HG02884 (cell line): ENCODE measurements at regions not wholly inside any gene's neighbourhood (a gene's known extent, or its start where the extent isn't known, plus 50 kb on each side); places are given as distances from the start of the nearest gene placed in this dataset.

ENCODE experiments used
- ATAC-seq: cut with Tn5 transposase; IDR thresholded peaks from one replicate; pipeline ENCODE4 v1.9.1; 2021; ENCODE audit warnings: mild to moderate bottlenecking, moderate library complexity; ENCODE audit not compliant: unreplicated experiment

DNA sequence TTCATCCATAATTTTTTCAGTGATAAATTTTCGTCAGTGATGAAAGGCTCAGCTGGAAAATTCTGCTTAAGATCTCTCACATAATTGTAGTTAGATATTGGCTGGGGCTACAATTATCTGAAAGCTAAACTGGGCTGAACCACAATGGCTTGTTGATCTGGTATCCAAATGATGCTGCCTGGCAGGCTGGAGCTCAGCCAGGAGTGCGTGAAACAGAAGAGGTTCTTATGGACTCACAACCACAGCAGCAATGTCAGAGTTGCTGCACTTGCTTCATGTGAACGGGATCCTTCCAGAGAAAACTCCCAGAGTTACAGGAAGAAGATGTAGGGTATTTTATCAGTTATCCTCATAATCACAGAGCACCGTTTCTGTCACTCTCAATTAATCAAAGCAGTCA, 533.2 kb upstream of the POM121L12 start:
- ATAC-seq = no peak

DNA sequence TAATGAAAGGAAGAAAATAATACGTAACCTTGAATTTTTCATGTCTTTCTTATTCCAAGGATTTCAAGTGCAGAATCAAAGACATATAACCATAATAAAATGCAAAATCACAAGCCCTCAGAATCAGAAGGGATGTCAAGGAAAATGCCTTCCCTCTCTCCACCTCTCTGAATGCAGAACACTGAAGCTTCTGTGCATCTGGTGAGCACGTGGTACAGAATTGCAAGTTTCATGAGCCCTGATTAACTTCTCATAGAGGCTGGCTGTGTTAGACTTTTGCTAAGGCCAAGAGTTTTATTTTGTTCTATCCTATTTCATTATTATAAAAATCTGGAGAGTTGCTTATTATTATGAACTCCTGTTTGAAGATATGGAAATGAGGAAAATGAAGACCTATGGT, 533.7 kb upstream of the POM121L12 start:
- no peak for ATAC-seq

DNA sequence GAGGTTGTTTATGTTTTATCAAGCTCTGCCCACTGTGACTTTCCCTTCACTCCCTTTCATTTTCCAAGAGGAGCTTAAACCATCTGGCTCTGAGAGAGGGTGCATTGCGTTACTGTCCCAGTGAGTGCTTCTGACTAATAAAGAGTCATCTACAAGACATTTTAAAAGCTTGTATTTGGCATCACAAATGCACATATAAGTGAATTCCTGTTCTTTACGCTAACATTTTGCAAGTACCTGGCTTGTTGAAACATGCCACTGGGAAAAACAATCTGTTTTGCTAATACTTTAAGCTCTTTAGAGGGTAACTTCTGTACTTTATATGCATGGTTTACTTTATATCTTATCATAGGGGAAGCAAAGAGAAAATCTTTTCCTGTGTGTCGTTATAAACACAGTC, 534.6 kb upstream of the POM121L12 start:
- ATAC-seq = no peak

DNA sequence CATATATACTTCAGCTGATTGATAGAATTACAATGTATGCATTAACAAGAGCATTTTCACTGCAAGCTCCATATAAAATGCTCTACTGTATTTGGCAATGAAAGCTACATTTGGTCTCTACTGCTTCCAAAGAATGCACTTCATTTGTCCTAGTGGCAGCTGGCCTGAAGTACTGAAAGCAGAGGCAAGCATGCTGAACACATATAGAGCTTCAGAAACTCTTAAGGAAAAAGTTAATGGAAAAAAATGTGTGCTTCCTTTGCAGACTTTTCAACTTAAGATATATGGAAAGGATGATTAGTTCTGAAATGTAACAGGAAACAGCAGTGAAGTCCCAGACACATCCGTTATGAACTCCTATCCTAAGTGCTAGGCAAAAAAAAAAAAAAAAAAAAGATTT, 537.1 kb upstream of the POM121L12 start:
- no peak for ATAC-seq

DNA sequence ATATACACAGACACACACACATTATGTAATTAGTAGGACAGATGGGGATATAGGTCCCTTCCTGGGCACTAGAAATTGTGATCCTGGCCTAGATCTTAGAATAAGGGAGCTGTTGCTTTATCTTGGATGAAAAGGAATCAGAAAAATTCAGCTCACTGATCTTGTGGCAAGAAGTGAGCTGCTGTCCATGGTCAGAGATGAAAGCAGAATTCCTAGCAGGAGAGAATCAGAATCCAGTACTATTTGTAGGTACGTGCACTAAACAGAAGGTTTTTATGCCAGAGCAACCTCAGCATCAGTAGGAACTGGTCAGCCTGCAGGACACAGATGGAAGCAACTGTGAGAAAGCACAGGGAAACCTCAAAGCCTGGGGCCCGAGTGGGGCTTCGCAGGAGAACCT, 549.2 kb upstream of the POM121L12 start:
- ATAC-seq = no peak

DNA sequence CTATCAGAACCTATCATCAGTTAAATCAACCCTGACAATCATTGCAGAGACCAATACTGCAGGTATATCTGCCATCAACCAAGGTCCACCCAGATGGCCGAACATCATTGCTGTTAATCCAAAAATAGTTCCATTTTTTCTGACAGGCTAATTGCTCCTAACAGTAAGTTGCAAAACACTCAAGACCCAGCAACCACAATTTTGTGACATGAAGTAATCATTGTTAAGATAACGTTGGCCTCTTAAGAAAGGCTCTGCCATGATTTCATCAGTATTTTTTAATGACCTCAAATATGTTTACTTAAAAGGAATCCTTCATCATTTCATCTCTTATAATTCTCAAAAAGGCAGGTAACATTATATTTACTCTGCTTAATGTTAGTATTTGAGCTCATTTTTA, 553.4 kb upstream of the POM121L12 start:
- no peak for ATAC-seq

DNA sequence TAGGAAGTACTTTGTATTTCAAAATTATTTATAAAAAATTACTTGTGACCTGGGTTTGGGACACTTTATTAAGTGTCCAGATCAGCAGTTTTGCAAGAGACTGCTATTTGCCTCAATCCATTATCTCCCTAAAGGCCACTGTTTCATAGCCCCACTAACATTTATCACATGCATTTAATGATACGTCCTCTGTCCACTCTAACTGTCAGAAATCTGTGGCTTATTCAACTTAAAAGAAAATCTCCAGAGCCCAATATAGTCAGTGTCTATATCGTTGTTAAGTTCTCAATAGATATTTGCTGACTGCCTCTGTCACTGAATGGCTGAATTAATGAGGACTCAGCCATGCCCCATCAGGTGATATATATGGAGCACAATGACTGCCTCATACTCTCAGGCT, 553.9 kb upstream of the POM121L12 start:
- no peak for ATAC-seq

DNA sequence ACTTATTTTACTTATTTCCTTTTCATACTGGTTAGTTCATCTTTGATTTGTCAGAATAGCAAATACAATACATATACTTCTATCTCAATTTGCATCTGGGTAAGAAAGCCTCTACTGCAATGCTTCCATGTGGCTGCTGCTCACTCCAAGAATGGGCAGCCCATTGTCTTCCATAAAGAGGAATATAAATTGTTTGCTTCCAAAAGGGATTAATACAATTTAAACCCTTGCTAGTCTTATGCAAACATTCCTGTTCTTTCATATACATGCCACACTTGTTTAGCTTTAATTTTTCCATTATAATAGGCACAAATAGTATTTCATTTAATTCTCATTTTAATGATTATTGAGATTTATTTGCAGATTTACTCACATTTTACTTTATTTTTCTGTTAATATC, 555.4 kb upstream of the POM121L12 start:
- ATAC-seq = no peak

DNA sequence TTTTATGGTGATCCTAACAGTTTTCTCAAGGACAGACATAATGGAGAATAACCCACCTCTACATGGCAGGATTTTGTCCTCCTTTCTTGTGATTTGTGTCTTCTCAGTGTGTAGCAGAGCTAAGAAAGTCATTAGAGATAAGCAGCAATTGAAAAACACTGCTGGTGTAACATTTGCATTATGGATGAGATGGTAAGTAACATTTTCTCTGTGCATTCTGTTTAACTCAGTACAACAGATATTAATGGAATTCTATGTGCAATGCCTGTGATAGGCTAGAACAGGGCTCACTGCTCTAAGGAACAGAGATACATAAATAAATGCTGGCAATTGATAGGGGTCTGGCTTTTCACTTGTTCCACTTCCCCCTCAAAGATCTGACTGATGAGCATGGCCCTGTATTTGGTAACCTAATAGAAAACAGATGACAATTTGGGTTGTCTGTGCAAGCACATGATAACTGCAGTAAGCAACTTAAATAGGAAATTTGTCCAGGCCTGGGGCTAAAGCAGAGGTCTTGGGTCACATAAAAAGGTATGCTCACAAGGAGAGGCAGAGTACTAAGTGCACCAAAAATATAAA, 560.3 kb upstream of the POM121L12 start:
- no peak for ATAC-seq

DNA sequence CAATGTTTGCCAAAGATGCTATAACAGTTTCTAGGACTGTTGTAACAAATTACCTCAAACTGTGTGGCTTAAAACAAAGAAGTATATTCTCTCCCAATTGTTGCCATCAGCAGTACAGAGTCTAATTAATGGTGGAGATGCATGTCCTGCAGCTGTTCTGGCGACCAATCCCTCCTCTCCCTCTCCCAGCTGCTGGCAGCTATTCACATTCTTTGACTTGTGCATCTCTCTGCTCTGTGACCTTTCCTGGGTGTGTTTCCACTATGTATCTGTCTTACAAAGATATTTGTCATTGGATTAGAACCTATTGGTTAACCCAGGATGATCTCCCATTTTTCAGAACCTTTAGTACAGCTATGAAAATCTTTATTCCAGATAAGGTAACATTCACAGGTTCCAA, 561.7 kb upstream of the POM121L12 start:
- no peak for ATAC-seq

DNA sequence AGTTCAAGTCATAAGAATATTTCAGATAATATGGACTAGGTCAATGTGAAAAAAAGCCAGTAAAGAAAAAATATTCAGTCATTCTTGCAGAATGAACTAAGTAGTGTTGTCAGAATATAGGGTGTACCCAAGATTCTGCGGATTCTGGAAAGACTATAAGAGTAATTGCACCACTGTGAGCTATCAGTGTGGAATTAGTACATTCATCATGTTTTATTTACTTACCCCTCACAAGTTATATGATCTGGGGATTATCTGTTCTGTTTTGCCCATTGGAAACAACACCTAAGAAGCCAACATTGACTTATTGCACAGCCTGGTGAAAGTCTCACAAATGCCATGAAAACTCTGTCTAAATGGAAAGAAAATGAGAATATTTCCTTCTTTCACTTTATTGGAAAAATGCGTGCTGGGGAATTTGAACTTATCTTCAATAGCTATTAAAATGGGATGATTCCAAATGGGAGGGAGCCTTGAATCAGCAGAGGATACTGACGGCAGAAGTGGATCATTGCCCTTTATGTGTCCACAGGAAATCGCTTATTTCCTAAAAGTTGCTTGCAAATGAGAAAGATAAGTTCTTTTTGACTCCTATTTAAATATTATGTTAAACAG, 563.3 kb upstream of the POM121L12 start:
- no peak for ATAC-seq

DNA sequence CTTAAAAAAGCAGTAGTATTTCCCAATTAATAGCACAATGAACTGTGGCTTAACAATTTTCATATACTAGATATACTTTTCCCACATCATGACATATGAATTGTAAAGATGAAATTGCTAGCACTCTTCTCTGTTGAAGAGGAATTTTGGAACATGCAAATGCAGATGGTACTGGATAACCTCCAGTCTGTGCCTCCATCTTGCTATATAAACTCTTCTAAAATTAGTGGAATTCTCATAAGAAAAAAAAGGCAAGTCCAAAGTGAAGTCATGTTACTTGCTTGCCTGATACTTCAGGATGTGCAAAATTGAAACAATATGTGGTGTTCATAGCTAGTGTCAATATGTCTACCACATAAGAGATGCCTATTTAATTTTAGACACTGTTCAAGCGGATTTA, 570.2 kb upstream of the POM121L12 start:
- no peak for ATAC-seq

DNA sequence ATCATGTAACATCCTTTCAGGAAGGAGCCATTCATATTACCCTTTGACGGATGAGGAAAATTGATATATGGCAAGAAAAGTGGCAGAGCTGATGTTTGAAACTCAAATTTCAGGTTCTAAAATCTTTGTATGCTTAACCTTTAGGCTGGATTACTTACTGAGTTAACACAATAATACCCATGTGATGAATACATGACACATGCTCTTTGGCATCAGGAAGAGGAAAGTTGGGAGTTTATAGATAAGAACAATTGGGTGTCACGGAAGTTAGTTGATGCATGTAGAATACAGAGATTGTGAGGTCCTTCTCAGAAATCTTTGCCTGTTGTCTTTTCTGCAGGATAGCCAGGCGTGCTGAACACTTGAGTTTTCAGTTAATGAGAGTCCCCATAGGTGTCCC, 572.1 kb upstream of the POM121L12 start:
- no peak for ATAC-seq

DNA sequence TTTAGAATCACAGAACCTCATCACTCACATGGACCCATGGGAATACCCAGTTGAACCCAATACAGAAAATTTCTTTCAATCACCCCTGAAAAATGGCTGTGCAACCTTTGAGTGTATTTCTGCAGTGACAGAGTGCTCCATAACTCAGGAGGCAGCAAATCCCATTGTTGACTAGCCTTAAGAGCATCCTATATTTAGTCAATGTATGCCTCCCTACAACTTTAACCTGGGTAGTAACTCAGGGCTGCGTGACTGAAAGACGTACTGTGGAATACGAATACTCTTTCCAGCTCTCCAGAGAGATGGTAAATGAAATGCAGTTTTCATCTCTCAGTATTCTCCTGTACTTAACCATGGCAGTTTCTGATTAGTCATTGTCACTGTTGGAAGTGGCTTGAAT, 573.0 kb upstream of the POM121L12 start:
- ATAC-seq = no peak

DNA sequence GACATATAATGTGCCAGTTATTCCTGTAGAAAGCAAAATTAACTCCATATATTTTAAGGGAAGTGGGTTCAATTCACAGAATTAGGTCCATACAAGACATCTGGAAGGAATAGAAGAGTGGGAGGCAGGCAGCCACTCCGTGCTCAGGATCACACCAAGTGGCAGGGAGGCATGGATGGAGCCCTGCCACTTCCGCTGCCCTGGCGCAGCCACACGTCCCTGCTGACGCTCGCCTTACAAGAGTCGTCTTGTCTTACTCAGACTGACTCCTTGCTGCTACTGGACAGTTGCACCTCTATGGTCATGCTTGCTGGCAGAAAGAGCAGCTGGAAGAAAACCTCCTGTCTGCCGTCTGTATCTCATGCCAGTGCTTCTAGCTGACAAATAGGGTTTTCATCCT, 579.9 kb upstream of the POM121L12 start:
- no peak for ATAC-seq

DNA sequence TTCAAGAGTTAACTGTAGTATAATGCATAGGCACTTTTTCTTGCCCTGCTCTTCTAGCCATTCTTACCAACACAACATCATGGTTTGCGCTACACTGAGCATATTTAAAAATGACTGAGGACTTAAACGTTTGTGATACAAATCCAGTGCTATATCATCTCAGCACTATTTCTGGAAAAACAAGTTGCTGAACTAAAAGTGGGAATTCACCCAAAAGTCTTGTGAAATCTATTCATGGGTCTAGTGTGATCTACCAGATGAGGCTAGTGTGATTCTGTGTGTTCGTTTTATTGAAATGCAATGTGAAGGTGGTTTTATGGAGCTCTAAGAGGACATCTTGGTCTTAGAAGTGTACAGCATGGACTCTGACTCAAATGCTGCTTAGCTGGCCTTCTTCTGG, 584.6 kb upstream of the POM121L12 start:
- ATAC-seq = no peak

DNA sequence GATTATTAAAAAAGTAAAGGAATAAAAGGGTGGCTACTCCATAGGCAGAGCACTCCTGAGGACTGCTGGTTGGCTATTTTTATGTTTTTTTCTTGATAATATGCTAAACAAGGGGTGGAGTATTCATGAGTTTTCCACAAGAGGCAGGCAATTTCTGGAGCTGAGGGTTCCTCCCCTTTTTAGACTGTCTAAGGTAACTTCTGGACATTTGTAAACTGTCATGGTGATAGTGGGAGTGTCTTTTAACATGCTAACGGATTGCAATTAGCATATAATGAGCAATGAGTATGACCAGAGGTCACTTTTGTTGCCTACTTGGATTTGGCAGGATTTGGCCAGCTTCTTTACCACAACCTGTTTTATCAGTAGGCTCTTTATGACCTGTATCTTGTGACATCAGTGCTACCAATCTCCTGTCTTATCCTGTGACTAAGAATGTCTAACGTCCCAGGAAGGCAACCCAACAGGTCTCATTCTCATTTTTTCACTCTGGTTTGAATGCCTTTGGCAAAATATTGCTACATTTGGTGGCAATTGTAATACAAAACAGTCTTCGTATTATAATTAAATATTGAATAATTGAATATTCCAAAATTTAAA, 587.8 kb upstream of the POM121L12 start:
- ATAC-seq = no peak

DNA sequence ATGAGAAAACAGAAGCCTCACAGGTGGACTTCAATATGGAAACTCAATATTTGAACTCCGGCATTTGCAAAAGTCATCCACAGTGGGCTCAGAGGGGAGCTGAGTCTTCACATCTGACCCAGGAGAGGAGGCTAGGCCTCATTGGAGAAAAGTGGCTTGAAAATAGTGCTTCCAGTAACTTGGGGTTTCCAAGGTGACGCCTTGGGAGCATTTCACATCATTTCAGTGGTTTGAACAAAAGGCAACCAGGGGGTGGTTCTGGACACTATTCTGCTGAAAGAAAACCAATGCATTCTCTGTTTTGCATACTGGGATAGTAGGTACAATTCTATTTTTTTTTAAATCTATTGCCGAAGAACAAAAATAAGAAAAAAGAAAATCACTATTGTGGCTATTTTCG, 599.2 kb upstream of the POM121L12 start:
- ATAC-seq = no peak

DNA sequence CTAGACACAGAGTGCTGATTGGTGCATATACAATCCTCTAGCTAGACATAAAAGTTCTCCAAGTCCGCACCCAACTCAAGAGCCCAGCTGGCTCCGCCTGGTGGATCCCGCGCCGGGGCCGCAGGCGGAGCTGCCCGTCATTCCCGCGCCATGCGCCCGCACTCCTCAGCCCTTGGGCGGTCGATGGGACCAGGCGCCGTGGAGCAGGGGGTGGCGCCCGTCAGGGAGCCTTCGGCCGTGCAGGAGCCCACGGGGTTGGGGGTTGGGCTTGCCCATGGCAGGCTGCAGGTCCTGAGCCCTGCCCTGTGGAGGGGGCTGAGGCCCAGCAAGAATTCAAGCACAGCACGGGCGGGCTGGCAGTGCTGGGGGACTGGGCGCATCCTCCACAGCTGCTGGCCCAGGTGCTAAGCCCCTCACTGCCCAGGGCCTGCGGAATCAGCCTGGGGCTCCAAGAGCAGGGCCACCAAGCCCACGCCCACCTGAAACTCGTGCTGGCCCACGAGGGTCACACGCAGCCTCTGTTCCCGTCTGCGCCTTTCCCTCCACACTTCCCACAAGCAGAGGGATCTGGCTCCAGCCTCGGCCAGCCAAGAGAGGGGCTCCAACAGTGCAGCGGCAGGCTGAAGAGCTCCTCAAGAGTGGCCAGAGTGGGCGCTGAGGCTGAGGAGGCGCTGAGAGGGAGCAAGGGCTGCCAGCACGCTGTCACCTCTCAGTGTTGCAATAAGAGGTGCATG, 604.2 kb upstream of the POM121L12 start:
- no peak for ATAC-seq

DNA sequence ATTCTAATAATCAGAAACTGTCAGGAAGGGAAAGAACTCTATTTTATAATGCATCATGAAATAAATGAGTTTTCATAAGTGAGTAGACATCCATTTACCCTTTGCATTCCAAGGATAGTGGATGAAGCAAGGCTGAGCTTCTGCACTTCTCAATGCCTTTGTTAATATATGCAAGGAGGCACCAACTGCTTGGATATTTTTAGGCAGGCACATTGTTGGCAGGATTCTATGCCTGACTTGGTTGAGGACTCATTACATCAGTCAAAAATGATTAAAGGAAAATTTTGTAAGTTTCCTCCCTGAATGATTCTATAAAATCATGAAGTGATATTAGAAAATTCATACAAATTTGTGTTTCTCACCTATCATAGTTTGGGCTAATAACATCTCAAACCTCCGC, 612.2 kb upstream of the POM121L12 start:
- no peak for ATAC-seq

DNA sequence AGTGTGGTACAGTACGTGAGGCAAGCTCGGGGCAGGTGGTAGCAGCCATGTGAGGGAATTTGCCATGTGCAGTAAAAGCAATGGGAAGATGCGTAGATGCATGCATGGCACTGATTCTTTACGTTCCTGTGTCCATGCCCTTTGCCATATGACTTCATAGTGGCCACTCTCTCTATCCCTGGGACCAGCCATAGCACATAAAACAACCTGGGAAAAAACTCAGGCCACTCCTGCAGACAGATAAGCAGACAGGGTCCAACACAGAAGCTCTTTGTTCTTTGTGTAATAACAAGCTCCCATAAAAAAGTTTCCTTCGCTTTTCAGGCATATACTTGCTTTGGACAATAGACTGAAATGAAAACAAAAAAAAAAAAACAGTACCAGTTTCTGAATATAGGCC, 622.4 kb upstream of the POM121L12 start:
- ATAC-seq = no peak

DNA sequence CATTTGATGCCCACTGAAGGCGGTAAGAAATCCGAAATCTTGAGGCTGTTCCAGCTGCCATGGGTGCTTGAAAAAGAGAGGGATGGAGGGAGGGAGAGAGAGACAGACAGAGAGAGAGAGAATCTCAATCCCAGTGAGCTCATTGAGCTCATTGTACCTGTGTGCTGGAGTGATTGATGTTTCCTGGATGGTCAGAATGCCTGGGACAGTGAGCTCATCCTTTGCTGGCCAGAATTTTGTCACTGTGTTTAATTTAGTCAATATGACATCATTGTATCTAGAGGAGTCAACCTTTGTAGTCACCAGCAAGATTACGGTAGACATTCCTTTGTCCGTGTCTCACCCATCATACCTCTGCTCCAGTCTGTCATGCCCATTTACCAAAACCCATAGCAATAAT, 625.4 kb upstream of the POM121L12 start:
- no peak for ATAC-seq
